Endothelial cell of umbilical vein (primary cell): ENCODE measurements at regions not wholly inside any gene's neighbourhood (a gene's known extent, or its start where the extent isn't known, plus 50 kb on each side); places are given as distances from the start of the nearest gene placed in this dataset.

Source experiments
- BruUV-seq: library from RNA; stranded (reverse); fragments of 400-500 nt; replicated peaks from 2 replicates; lab custom pipeline; 2021; lab: Mats Ljungman, UMichigan
- CTCF ChIA-PET: fragments of 300-600, 350-600 bp; sonication (Branson Sonifier 250); formaldehyde crosslinking; loops from one replicate; lab custom pipeline; 2021; ENCODE audit warnings: antibody characterized with exemption, inconsistent platforms; lab: Charles Lee
- POLR2A ChIA-PET: fragments of 300-600, 350-600 bp; sonication (Branson Sonifier 250); formaldehyde crosslinking; loops from one replicate; lab custom pipeline; 2021; ENCODE audit warnings: antibody characterized with exemption, inconsistent platforms; lab: Charles Lee
- DNase-seq: peaks from one replicate; pipeline ENCODE4 v3.0.0-alpha.2; 2011; ENCODE audit warnings: low read depth, low spot score
- FAIRE-seq: peaks from 2 replicates; lab custom pipeline; 2011; peaks lifted over from hg19 to GRCh38; lab: Jason Lieb, UNC
- H2AFZ ChIP-seq: 2 replicates; pipeline ENCODE4 v1.6.0; 2012; ENCODE audit warnings: low read depth, low read length, control low read depth, inconsistent platforms
- H3K27ac ChIP-seq: 2 replicates; pipeline ENCODE4 v1.5.1; 2011; ENCODE audit warnings: low read depth, mild to moderate bottlenecking, control low read depth, low read length, moderate library complexity; ENCODE audit not compliant: insufficient read depth
- H3K27me3 ChIP-seq, 2 experiments: 2 replicates each; pipeline versions ENCODE4 v1.6.0 to v1.6.1; 2011; ENCODE audit warnings: low read length in 2 of 2, mixed read lengths in 1 of 2; ENCODE audit not compliant: control insufficient read depth in 2 of 2, insufficient read depth in 2 of 2
- H3K36me3 ChIP-seq, 2 experiments: 2 replicates in 1 of 2; 3 replicates in 1 of 2; pipeline ENCODE4 v1.5.1; 2011; ENCODE audit warnings: low read length in 2 of 2, mild to moderate bottlenecking in 1 of 2, moderate library complexity in 1 of 2; ENCODE audit not compliant: control insufficient read depth in 2 of 2, insufficient read depth in 2 of 2; ENCODE audit errors: extremely low read depth in 1 of 2
- H3K4me1 ChIP-seq: 3 replicates; pipeline ENCODE4 v1.5.1; 2011; ENCODE audit warnings: mild to moderate bottlenecking, low read length; ENCODE audit not compliant: control insufficient read depth, insufficient read depth; ENCODE audit errors: extremely low read depth
- H3K4me2 ChIP-seq: 2 replicates; pipeline ENCODE4 v1.6.1; 2011; ENCODE audit warnings: low read length, control low read depth, mixed read lengths; ENCODE audit not compliant: insufficient read depth
- H3K4me3 ChIP-seq, 3 experiments: fragments of 200-600 bp in 1 of 3; sonication (generic), shearing (Covaris generic) in 1 of 3; replicated peaks in 1 of 3; 2 replicates each; pipeline ENCODE4 v1.5.1; 2011 to 2016; ENCODE audit warnings: control low read depth in 3 of 3, low read length in 3 of 3, mild to moderate bottlenecking in 2 of 3, inconsistent platforms in 1 of 3, low read depth in 1 of 3, moderate library complexity in 1 of 3; ENCODE audit not compliant: insufficient read depth in 1 of 3
- H3K79me2 ChIP-seq: 2 replicates; pipeline ENCODE4 v1.6.0; 2012; ENCODE audit warnings: low read length, inconsistent platforms; ENCODE audit not compliant: control insufficient read depth, insufficient read depth
- H3K9ac ChIP-seq: replicated peaks from 2 replicates; pipeline ENCODE3; 2011; ENCODE audit warnings: low read length, control low read depth; ENCODE audit not compliant: insufficient read depth; ENCODE audit errors: extremely low read depth
- H3K9me1 ChIP-seq: replicated peaks from 3 replicates; pipeline ENCODE4 v1.6.0; 2011; ENCODE audit warnings: mild to moderate bottlenecking, low read length; ENCODE audit not compliant: control insufficient read depth, insufficient read depth; ENCODE audit errors: extremely low read depth
- H3K9me3 ChIP-seq: replicated peaks from 2 replicates; pipeline ENCODE4 v1.5.1; 2012; ENCODE audit warnings: low read length, inconsistent platforms; ENCODE audit not compliant: control insufficient read depth, insufficient read depth
- H4K20me1 ChIP-seq: replicated peaks from 2 replicates; pipeline ENCODE3; 2011; ENCODE audit warnings: mild to moderate bottlenecking, low read length; ENCODE audit not compliant: control insufficient read depth, insufficient read depth; ENCODE audit errors: extremely low read depth
- CTCF ChIP-seq, 2 donors: IDR thresholded peaks; 1 replicate in 1 of 2; 2 replicates in 1 of 2; pipeline ENCODE4 v1.5.1; 2011; ENCODE audit warnings: low read length in 2 of 2, mild to moderate bottlenecking in 2 of 2, moderate library complexity in 2 of 2, control low read depth in 1 of 2, inconsistent platforms in 1 of 2, low read depth in 1 of 2; ENCODE audit not compliant: insufficient read depth in 1 of 2; ENCODE audit errors: extremely low read depth in 1 of 2
- EZH2 ChIP-seq: IDR thresholded peaks from 2 replicates; pipeline ENCODE4 v1.6.1; 2012; ENCODE audit warnings: borderline replicate concordance, low read depth, mild to moderate bottlenecking, moderate library complexity, low read length, inconsistent platforms; ENCODE audit not compliant: severe bottlenecking
- FOS ChIP-seq: IDR thresholded peaks from 2 replicates; pipeline ENCODE4 v1.6.1; 2011; ENCODE audit warnings: mild to moderate bottlenecking, low read length, moderate library complexity, borderline replicate concordance; ENCODE audit not compliant: insufficient read depth
- GATA2 ChIP-seq: IDR thresholded peaks from 2 replicates; pipeline ENCODE4 v1.7.0; 2011; ENCODE audit warnings: low read depth, mild to moderate bottlenecking, moderate library complexity, mixed read lengths, low read length; ENCODE audit not compliant: insufficient read length, insufficient read depth
- JUN ChIP-seq: IDR thresholded peaks from 2 replicates; pipeline ENCODE4 v1.6.1; 2011; ENCODE audit warnings: borderline replicate concordance, low read depth; ENCODE audit not compliant: insufficient read length, insufficient read depth
- MAX ChIP-seq: IDR thresholded peaks from 2 replicates; pipeline ENCODE4 v1.6.1; 2011; ENCODE audit not compliant: insufficient read depth, insufficient read length
- MYC ChIP-seq: IDR thresholded peaks from one replicate; pipeline ENCODE4 v1.6.1; 2011; ENCODE audit warnings: mild to moderate bottlenecking, low read depth, low read length
- POLR2A ChIP-seq: IDR thresholded peaks from 2 replicates; pipeline ENCODE4 v1.6.1; 2012; ENCODE audit warnings: low read depth, mild to moderate bottlenecking, control low read depth, low read length
- POLR2AphosphoS5 ChIP-seq: IDR thresholded peaks from 2 replicates; pipeline ENCODE4 v1.6.1; 2012; ENCODE audit warnings: low read depth, mild to moderate bottlenecking, control low read depth, low read length, moderate library complexity; ENCODE audit not compliant: insufficient read depth
- dilution Hi-C: fragments of 300-500 bp; cut with MboI; formaldehyde crosslinking; loops from one replicate; pipeline ENCODE4 v1.15.0; 2019; ENCODE audit warnings: low sequenced_read_pairs; ENCODE audit not compliant: extremely low pct_ligation_motif_present
- intact Hi-C: fragments of 100-400 bp; cut with micrococcal nuclease; formaldehyde crosslinking; loops from one replicate; pipeline ENCODE4 v1.10.0; 2022

- H3K4me3 ChIP-seq, result no peak overlapping the region
- no peak overlapping the region for H2AFZ ChIP-seq
- H3K27me3 ChIP-seq, result no peaks in the 10 kb centered on the region
- ChIA-PET CTCF (interaction anchor here (1.4 to 1.7 kb wide), 3 partner anchors 9 to 43 kb away, joined by 4 to 7 read pairs (median 5); no protein-coding TSS in a partner anchor), POLR2A (interaction anchor here (0.5 kb wide), 1 partner anchor 126 kb away, joined by 3 read pairs; no protein-coding TSS in a partner anchor)
- no peaks in the 10 kb centered on the region for H3K9me1 ChIP-seq
- no peak overlapping the region for H3K4me2 ChIP-seq
- TF ChIP-seq MYC, result no peak
- no peak for TF ChIP-seq FOS
- no peak for TF ChIP-seq CTCF (IDR thresholded peaks at IDR 0.05; ENCODE audit: extremely low read depth in 1 of 2, insufficient read depth in 1 of 2, low read depth in 1 of 2, low read length in 2 of 2)
- TF ChIP-seq JUN, result no peak
- no peak for TF ChIP-seq EZH2
- no peak for TF ChIP-seq POLR2A
- no peak for TF ChIP-seq POLR2AphosphoS5
- no peak for TF ChIP-seq MAX
- no peak for TF ChIP-seq GATA2
- no peaks in the 10 kb centered on the region for H3K79me2 ChIP-seq
- no peaks in the 10 kb centered on the region for H3K36me3 ChIP-seq
- H4K20me1 ChIP-seq, result no peaks in the 10 kb centered on the region
- no peaks in the 10 kb centered on the region for H3K4me1 ChIP-seq
- dilution Hi-C loops (no loop called here), intact Hi-C loops (no loop called here)
- DNase-seq (no peak), FAIRE-seq (no peak)
- no peak overlapping the region for H3K9ac ChIP-seq
- no peaks in the 10 kb centered on the region for H3K9me3 ChIP-seq
- no peak overlapping the region for H3K27ac ChIP-seq
- no TSS peak for BruUV-seq
Measured at GRCh38 chr2:236955521-236956030, 130.1 kb upstream of the COPS8 start.
